Hepatocyte (in vitro differentiated cells): ENCODE measurements at regions not wholly inside any gene's neighbourhood (a gene's known extent, or its start where the extent isn't known, plus 50 kb on each side); places are given as distances from the start of the nearest gene placed in this dataset.

Experiments
- DNase-seq: peaks from one replicate; pipeline ENCODE4 v3.0.0-alpha.2; 2016; ENCODE audit warnings: low spot score
- H2AFZ ChIP-seq: fragments of 200-600 bp; sonication (generic); 2 replicates; pipeline ENCODE4 v1.6.0; 2016; ENCODE audit warnings: antibody characterized with exemption, mild to moderate bottlenecking
- H3K27ac ChIP-seq: fragments of 200-600 bp; sonication (generic); 2 replicates; pipeline ENCODE4 v1.5.1; 2016; ENCODE audit warnings: mild to moderate bottlenecking
- H3K27me3 ChIP-seq: fragments of 200-600 bp; sonication (generic); 2 replicates; pipeline ENCODE4 v1.6.1; 2016
- H3K36me3 ChIP-seq: fragments of 200-600 bp; sonication (generic); replicated peaks from 2 replicates; pipeline ENCODE4 v1.5.1; 2016; ENCODE audit warnings: low read depth; ENCODE audit not compliant: insufficient read depth
- H3K4me1 ChIP-seq: fragments of 200-600 bp; sonication (generic); 2 replicates; pipeline ENCODE4 v1.5.1; 2016; ENCODE audit warnings: mild to moderate bottlenecking, moderate library complexity; ENCODE audit not compliant: insufficient read depth
- H3K4me2 ChIP-seq: fragments of 200-600 bp; sonication (generic); 2 replicates; pipeline ENCODE4 v1.6.0; 2016
- H3K4me3 ChIP-seq: fragments of 200-600 bp; sonication (generic); 2 replicates; pipeline ENCODE4 v1.5.1; 2016; ENCODE audit warnings: mild to moderate bottlenecking
- H3K79me2 ChIP-seq: fragments of 200-600 bp; sonication (generic); 2 replicates; pipeline ENCODE4 v1.6.0; 2017; ENCODE audit warnings: mild to moderate bottlenecking
- H3K9me2 ChIP-seq: fragments of 200-600 bp; sonication (generic); replicated peaks from 2 replicates; pipeline ENCODE4 v1.6.0; 2017; ENCODE audit warnings: mild to moderate bottlenecking; ENCODE audit not compliant: insufficient read depth
- H3K9me3 ChIP-seq: fragments of 200-600 bp; sonication (generic); 2 replicates; pipeline ENCODE4 v1.5.1; 2016; ENCODE audit warnings: low read depth, mild to moderate bottlenecking
- H4K20me1 ChIP-seq: fragments of 200-600 bp; sonication (generic); 2 replicates; pipeline ENCODE4 v1.6.0; 2016; ENCODE audit warnings: mild to moderate bottlenecking; ENCODE audit not compliant: insufficient read depth, poor library complexity, severe bottlenecking
- EZH2 ChIP-seq: fragments of 200-600 bp; sonication (generic); IDR thresholded peaks from 2 replicates; pipeline ENCODE4 v1.6.1; 2016; ENCODE audit warnings: antibody characterized with exemption, mild to moderate bottlenecking, borderline replicate concordance
- EZH2phosphoT487 ChIP-seq: fragments of 200-600 bp; sonication (generic); IDR thresholded peaks from one replicate; pipeline ENCODE4 v1.6.1; 2018; ENCODE audit warnings: antibody characterized with exemption, mild to moderate bottlenecking, low read depth, moderate library complexity; ENCODE audit not compliant: unreplicated experiment, severe bottlenecking
- WGBS: methylation state at CpG from one replicate; pipeline ENCODE4 v1.1.6; 2016; ENCODE audit warnings: low lambda C conversion rate; ENCODE audit errors: missing lambda C conversion rate; 5-methylcytosine and 5-hydroxymethylcytosine counted together
- TF ChIP-seq, protein P1 (sequence below): fragments of 200-600 bp; sonication (generic); IDR thresholded peaks from 2 replicates; pipeline ENCODE4 v1.5.1; 2016; ENCODE audit warnings: antibody characterized with exemption, mild to moderate bottlenecking; ENCODE audit not compliant: poor library complexity

DNA sequence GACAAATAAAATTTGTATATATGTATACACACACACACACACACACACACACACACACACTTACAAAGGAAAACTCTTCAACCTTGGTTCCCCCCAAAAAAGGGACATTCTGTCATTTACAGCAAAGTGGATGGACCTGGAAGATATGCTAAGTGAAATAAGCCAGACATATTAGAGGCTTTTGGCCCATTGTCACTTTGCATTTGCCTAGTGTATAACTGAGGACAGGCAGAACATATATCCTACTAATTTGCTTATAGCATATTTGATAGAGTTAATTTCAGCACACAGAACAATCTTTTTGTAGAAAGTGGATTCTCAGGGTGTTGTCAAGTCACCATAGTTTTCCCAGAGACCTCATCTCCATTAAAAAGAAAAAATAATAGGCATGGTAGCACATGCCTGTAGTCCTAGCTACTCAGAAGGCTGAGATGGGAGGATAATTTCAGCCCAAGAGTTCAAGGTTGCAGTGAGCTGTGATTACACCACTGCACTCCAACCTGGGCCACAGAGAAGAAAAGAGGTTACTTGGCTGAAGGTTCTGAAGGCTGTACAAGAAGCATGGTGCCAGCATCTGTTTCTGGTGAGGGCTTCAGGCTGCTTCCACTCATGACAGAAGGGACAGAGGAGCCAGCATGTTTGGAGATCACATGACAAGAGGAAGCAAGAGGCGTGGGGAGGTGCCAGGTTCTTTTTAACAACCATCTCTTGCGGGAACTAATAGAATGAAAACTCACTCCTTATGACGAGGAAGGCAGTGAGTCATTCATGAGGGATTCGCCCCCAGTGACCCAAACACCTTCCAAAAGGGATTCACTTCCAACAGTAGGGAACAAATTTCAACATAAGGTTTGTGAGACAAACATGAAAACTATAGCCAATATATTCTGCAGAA, 135.6 kb downstream of the TMEM168 start:
- H3K36me3 ChIP-seq: peaks cover 3% of the 10 kb centered on the region
- TF ChIP-seq EZH2: no peak
- TF ChIP-seq, protein P1, sequence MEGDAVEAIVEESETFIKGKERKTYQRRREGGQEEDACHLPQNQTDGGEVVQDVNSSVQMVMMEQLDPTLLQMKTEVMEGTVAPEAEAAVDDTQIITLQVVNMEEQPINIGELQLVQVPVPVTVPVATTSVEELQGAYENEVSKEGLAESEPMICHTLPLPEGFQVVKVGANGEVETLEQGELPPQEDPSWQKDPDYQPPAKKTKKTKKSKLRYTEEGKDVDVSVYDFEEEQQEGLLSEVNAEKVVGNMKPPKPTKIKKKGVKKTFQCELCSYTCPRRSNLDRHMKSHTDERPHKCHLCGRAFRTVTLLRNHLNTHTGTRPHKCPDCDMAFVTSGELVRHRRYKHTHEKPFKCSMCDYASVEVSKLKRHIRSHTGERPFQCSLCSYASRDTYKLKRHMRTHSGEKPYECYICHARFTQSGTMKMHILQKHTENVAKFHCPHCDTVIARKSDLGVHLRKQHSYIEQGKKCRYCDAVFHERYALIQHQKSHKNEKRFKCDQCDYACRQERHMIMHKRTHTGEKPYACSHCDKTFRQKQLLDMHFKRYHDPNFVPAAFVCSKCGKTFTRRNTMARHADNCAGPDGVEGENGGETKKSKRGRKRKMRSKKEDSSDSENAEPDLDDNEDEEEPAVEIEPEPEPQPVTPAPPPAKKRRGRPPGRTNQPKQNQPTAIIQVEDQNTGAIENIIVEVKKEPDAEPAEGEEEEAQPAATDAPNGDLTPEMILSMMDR: no peak
- TF ChIP-seq EZH2phosphoT487: no peak
- no peak overlapping the region for H2AFZ ChIP-seq
- DNase-seq: no peak
- H3K4me2 ChIP-seq: no peak overlapping the region
- 76% methylated on average over 4 of the region's 4 CpGs for WGBS
- H3K9me2 ChIP-seq: no peaks in the 10 kb centered on the region
- no peaks in the 10 kb centered on the region for H3K27me3 ChIP-seq
- H3K4me3 ChIP-seq: no peak overlapping the region
- H4K20me1 ChIP-seq: no peaks in the 10 kb centered on the region
- no peak overlapping the region for H3K27ac ChIP-seq
- no peaks in the 10 kb centered on the region for H3K4me1 ChIP-seq
- no peaks in the 10 kb centered on the region for H3K79me2 ChIP-seq
- no peaks in the 10 kb centered on the region for H3K9me3 ChIP-seq

DNA sequence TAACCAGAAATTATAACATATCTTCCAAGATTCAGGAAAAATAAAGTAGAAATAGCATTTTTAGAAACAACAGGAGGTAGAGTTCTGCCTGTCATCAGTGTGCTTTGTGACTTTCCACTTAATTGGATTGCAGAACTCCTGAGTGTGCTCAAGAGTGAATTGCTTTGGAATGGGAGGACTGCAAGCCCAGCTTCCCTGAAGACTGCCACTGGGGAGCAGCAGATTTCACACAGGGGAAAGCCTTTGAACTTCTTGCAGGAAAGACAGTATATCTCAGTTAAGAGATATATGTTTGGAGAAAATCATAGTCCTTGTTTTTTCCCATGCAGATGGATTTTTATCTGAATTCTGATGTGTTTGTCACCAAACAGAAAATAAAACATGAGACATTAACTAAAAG, 124.5 kb downstream of the TMEM168 start:
- TF ChIP-seq EZH2 (no peak), EZH2phosphoT487 (no peak)
- TF ChIP-seq, protein P1: peak; percentile 48
- Histone ChIP-seq H3K27ac (no peak overlapping the region), H3K9me3 (no peaks in the 10 kb centered on the region), H3K4me3 (no peak overlapping the region), H3K36me3 (no peaks in the 10 kb centered on the region), H4K20me1 (no peaks in the 10 kb centered on the region), H3K4me1 (no peaks in the 10 kb centered on the region), H3K79me2 (no peaks in the 10 kb centered on the region), H3K27me3 (no peaks in the 10 kb centered on the region), H3K9me2 (no peaks in the 10 kb centered on the region), H2AFZ (no peak overlapping the region), H3K4me2 (no peak overlapping the region)
- DNase-seq: peak; percentile 43

DNA sequence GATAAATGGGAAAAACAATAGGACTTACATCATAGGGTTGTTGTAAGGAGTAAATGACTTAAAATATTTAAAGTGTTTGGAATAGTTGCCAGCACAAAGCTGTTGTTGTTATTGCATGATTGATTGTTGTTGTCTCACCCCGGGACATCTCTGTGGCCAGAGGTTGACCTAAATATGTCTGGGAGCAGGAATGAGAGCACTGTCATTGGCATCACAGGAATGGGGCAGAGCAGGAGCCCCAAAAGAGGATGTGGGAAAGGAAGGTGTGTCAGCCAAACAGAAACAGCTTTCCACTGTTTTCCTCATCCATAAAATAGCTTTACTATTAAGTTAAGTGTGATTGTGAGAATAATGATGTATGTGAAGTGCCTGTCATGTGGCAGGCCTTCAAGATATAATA, 121.6 kb downstream of the TMEM168 start:
- no peak overlapping the region for H2AFZ ChIP-seq
- H4K20me1 ChIP-seq: no peaks in the 10 kb centered on the region
- no peaks in the 10 kb centered on the region for H3K27me3 ChIP-seq
- no peaks in the 10 kb centered on the region for H3K79me2 ChIP-seq
- no peaks in the 10 kb centered on the region for H3K4me1 ChIP-seq
- H3K4me3 ChIP-seq: no peak overlapping the region
- no peak for TF ChIP-seq EZH2
- no peaks in the 10 kb centered on the region for H3K36me3 ChIP-seq
- H3K9me2 ChIP-seq: no peaks in the 10 kb centered on the region
- no peak overlapping the region for H3K4me2 ChIP-seq
- no peaks in the 10 kb centered on the region for H3K9me3 ChIP-seq
- DNase-seq: no peak
- WGBS: 67% methylated on average over 1 of the region's 1 CpG
- no peak overlapping the region for H3K27ac ChIP-seq

GRCh38 chr7:112669306-112669705, 120.9 kb downstream of the TMEM168 start:
- Histone ChIP-seq H3K79me2 (no peaks in the 10 kb centered on the region), H4K20me1 (no peaks in the 10 kb centered on the region), H3K27ac (no peak overlapping the region), H3K27me3 (no peaks in the 10 kb centered on the region), H3K4me3 (no peak overlapping the region), H3K4me2 (no peak overlapping the region), H3K9me3 (no peaks in the 10 kb centered on the region), H2AFZ (no peak overlapping the region), H3K4me1 (no peaks in the 10 kb centered on the region), H3K36me3 (no peaks in the 10 kb centered on the region), H3K9me2 (no peaks in the 10 kb centered on the region)
- DNase-seq: no peak
- TF ChIP-seq, protein P1: no peak
- TF ChIP-seq EZH2 (no peak), EZH2phosphoT487 (no peak)
